Erythroblast (primary cell): ENCODE measurements at regions not wholly inside any gene's neighbourhood (a gene's known extent, or its start where the extent isn't known, plus 50 kb on each side); places are given as distances from the start of the nearest gene placed in this dataset.
"Not testable (repeated sequence)": the region's sequence is repeated elsewhere in the genome, so short reads cannot be mapped to it uniquely, and the experiment has no call there.

Experiments
- DNase-seq, 2 experiments: peaks; one replicate each; lab custom pipeline; 2025; lab: John Stamatoyannopoulos, UW
- GATA1 ChIP-seq: IDR thresholded peaks from 2 replicates; pipeline ENCODE4 v1.6.1; 2011; ENCODE audit warnings: low read depth, mild to moderate bottlenecking, control low read depth, low read length, moderate library complexity
- POLR2A ChIP-seq: IDR thresholded peaks from 2 replicates; pipeline ENCODE4 v1.6.1; 2011; ENCODE audit warnings: mild to moderate bottlenecking, low read length

DNA sequence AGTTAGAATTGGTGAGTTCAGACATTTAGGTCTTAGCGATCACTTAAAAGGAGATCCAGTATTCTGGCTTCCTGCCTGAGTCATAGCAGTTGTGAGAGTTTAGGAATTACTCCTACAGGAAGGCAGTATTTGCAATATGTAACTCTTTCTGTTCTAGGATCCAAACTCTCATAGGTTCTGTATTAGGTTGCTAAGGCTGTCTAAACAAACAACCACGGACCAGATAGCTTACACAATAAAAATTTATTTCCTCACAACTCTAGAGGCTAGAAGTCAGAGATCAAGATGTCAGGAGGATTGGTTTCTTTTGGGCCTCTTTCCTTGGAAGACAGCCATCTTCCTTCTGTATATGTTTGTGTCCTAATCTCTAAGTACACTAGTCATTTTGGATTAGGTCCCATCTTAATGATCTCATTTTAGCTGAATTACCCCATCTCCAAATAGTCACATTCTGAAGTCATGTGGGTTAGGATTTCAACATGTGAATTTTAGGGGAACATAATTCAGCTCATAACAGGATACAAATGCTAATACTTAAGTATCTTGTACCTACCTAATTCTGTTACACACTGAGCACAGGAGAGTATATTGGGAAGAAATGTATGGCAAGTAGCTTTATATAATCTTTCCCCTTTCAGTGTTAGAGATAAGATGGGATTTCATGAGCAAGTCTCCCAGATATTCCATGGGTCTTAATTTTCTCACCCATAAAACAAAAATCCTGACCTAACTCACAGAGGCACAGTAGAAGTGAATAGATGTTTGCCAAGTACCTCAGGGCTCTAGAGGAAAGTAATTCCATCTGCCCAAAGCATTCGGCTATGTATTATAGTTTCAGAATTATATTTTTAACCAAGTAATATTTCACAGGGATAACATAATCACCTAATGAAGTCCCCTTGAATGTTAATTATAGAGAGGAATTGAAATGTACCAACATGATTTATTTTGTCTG lies 144.4 kb downstream of the PTBP2 start:
- DNase-seq, result peak in 1 of 2 experiments; percentile 5
- TF ChIP-seq POLR2A (no peak), GATA1 (no peak)

GRCh38 chr1:96872757-96873156 lies 151.2 kb downstream of the PTBP2 start:
- no peak for DNase-seq
- no peak for TF ChIP-seq POLR2A
- TF ChIP-seq GATA1, result no peak

DNA sequence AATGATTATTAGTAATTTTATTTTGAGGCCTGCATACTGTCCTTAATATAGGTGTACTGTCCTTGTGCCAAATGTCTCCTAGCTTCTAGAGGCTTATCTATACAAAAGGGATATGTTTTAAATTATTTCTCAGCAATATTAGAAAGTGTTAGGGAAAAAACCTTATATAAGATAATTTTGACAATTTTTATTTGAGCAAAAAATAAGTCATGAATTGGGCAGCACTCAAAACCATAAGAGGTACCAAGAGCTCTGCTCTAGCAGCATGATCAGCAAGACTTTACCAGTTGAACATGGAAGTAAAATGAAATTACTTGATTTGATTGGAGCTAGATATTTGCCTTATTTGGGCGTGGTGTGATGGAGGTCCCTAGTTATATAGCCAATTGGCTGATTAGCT lies 157.1 kb downstream of the PTBP2 start:
- no peak for TF ChIP-seq POLR2A
- TF ChIP-seq GATA1, result no peak
- DNase-seq, result no peak

DNA sequence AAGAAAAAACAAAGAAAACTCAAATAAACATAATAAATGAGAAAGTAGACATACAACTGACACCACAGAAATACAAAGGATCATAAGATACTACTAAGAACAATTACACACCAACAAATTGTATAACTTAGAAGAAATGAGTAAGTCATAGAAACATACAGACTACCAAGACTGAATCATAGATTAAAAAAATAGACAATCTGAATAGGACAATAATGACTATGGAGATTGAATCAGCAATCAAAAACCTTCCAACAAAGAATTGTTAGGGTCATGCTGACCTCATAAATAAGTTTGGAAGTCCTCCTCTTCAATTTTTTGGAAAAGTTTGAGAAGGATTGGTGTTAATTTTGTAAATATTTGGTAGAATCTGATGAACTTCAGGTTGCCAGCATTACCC lies 159.0 kb downstream of the PTBP2 start:
- DNase-seq, result no peak
- TF ChIP-seq GATA1 (no peak), POLR2A (no peak)

DNA sequence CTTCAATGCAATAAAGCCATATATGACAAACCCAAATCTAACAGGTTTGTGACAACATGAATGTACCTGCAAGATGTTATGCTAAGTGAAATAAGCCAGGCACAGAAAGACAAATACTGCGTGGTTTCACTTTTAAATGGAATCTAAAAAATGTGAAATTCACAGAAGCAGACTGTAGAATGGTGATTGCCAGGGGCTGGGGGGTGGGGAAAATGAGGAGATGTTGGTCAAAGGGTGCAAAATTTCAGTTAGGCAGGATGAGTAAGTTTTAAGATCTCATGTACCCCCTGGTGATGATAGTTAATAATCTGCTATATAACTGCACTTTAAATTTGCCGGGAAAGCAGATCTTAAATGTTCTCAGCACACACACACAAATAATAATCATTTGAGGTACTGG lies 160.5 kb downstream of the PTBP2 start:
- TF ChIP-seq POLR2A, result no peak
- TF ChIP-seq GATA1, result no peak
- no peak for DNase-seq

GRCh38 chr1:96886474-96886873 lies 164.9 kb downstream of the PTBP2 start:
- TF ChIP-seq GATA1 (no peak), POLR2A (no peak)
- no peak for DNase-seq

GRCh38 chr1:96887501-96887900 lies 165.9 kb downstream of the PTBP2 start:
- TF ChIP-seq POLR2A (no peak), GATA1 (no peak)
- no peak for DNase-seq

DNA sequence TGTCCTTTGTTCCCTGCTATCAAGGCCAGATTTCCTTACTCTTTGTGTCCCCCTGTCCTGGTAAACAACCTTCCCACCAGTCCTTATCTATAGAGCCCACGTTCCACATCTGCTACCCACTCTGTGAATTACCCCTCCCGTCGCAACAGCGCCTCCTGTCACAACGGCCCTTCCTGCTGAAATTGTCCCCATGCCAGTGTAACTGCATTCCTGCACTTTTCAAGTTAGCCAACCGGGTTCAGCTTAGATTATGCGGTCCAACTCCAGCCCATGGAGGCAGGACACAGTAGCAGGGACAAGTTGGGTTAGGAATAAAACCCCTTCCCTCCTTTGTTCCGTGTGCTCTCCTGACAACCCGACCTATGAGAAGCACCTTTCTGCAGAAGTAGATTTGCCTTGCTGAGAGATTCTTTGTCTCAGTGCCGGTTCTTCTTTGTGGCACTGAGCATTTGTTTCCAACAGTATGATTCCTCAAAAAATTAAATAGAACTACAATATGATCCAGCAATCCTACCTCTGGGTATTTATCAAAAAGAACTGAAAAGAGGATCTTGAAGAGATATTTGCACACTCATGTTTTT lies 180.3 kb downstream of the PTBP2 start:
- TF ChIP-seq GATA1, result no peak
- DNase-seq, result no peak

DNA sequence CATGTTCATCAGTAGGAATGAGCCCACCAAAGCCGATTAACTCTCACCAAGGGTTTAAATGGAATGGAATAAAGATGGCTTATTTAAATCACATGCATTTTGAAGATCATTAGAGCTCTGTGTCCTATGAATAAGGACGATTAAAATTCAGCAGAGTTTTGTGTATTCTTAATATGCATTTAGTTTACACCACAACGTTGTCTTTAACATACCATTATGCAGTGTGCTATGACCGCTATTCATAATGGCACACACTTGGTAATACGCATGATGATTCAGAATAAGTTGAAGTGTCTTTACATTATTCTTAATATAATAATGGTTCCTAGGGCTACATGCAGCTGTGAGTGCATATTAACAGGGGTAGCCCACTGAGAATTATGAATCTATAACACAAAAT lies 190.7 kb downstream of the PTBP2 start:
- no peak for TF ChIP-seq GATA1
- TF ChIP-seq POLR2A, result no peak
- no peak for DNase-seq

DNA sequence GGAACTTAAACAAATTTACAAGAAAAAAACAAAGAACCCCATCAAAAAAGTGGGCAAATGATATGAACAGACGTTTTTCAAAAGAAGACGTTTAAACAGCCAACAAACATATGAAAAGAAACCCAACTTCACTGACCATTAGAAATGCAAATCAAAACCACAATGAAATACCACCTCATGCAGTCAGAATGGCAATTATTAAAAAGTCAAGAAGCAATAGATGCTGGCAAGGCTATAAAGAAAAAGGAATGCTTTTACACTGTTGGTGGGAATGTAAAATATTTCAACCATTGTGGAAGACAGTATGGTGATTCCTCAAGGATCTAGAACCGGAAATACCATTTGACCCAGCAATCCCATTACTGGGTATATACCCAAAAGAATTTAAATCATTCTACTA lies 194.1 kb downstream of the PTBP2 start:
- DNase-seq, result not testable (repeated sequence)

GRCh38 chr1:96918406-96918805 lies 196.8 kb downstream of the PTBP2 start:
- TF ChIP-seq POLR2A, result no peak
- no peak for TF ChIP-seq GATA1
- DNase-seq, result no peak

DNA sequence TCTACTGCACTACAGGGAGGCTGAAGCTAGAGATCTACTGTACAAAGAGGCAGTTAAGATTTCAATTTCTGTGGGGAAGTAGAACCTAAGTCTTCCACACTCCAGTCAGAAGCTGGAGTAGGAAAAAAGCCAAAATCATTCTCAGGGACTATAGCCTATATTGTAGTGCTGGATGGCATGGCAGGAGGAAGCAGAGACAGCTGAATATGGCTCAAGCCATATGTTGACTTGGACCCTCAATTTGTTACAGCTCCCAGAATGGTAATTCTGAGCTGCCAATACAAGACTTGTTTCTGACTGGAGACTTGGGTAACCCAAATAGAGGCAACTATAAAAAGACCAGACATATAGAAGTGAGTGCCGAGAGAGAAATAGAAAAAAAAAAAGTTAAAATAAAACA lies 200.6 kb downstream of the PTBP2 start:
- TF ChIP-seq POLR2A, result no peak
- no peak for TF ChIP-seq GATA1
- DNase-seq, result no peak

DNA sequence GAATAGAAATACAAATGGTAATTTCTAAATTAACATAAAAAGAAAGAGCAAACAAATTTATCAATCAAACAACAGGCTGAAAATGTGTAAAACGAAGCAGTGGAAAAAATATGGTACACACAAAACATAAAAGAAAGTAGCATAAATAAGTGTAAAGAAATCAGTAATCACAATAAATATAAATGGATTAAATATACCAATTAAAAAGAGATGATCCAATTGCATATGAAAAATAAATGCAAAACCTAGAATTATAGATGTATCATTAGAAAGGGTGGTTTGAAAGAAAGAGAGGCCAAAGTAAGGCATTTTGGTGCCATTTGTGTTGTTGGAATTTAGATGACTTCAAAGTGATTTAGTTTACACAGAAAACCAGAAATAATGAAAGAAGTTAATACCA lies 202.2 kb downstream of the PTBP2 start:
- DNase-seq, result no peak
- TF ChIP-seq POLR2A, result no peak
- no peak for TF ChIP-seq GATA1

GRCh38 chr1:96926176-96926575 lies 204.6 kb downstream of the PTBP2 start:
- DNase-seq, result no peak
- TF ChIP-seq GATA1, result no peak
- TF ChIP-seq POLR2A, result no peak

GRCh38 chr1:96927125-96927524 lies 205.5 kb downstream of the PTBP2 start:
- no peak for DNase-seq
- TF ChIP-seq GATA1 (no peak), POLR2A (no peak)
